ENCODE measurements at regions not wholly inside any gene's neighbourhood (a gene's known extent, or its start where the extent isn't known, plus 50 kb on each side); places are given as distances from the start of the nearest gene placed in this dataset.

GRCh38 chr2:18105929-18106328, 227.5 kb downstream of the KCNS3 start:
- Histone ChIP-seq H3K4me3 (no peak overlapping the region), H3K27ac (no peak overlapping the region), H3K27me3 (replicated peaks in 1 of 7) (no peaks in the 10 kb centered on the region), H3K4me1 (no peaks in the 10 kb centered on the region), H3K36me3 (no peaks in the 10 kb centered on the region), H3K9me3 (no peaks in the 10 kb centered on the region)
- TF ChIP-seq POLR2AphosphoS5 (IDR thresholded peaks at IDR 0.05) (no peak), POLR2A (IDR thresholded peaks at IDR 0.05) (no peak), CTCF (IDR thresholded peaks at IDR 0.05 in 8 of 11, conservative IDR thresholded peaks at IDR 0.05 in 3 of 11) (no peak)
- DNase-seq, result no peak
- 56 to 81% (median 70%) methylated on average over 1 of the region's 1 CpG for WGBS, 5 donors
- intact Hi-C loops (cut with DNase I; ENCODE audit: low total_unique reads), result no loop called here

GRCh38 chr2:18104595-18105224, 226.2 kb downstream of the KCNS3 start:
- DNase-seq, result no peak
- Histone ChIP-seq H3K9me3 (no peaks in the 10 kb centered on the region), H3K27ac (no peak overlapping the region), H3K4me3 (no peak overlapping the region), H3K36me3 (no peaks in the 10 kb centered on the region), H3K27me3 (replicated peaks in 1 of 7) (no peaks in the 10 kb centered on the region), H3K4me1 (no peaks in the 10 kb centered on the region)
- intact Hi-C loops (cut with DNase I; ENCODE audit: low total_unique reads), result no loop called here
- TF ChIP-seq POLR2AphosphoS5 (IDR thresholded peaks at IDR 0.05), result no peak
- no peak for TF ChIP-seq CTCF (IDR thresholded peaks at IDR 0.05 in 8 of 11, conservative IDR thresholded peaks at IDR 0.05 in 3 of 11)
- TF ChIP-seq POLR2A (IDR thresholded peaks at IDR 0.05), result no peak
- WGBS, 5 donors, result 62 to 78% (median 76%) methylated on average over 5 of the region's 5 CpGs

GRCh38 chr2:18096836-18097405, 218.5 kb downstream of the KCNS3 start:
- intact Hi-C loops (cut with DNase I; ENCODE audit: low total_unique reads), result no loop called here

More at GRCh38 chr2:18096836-18097405, 218.5 kb downstream of the KCNS3 start:
- no peak for DNase-seq
- WGBS, 5 donors, result 91 to 96% (median 91%) methylated on average over 4 of the region's 4 CpGs
- Histone ChIP-seq H3K4me1 (no peaks in the 10 kb centered on the region), H3K27ac (no peak overlapping the region), H3K36me3 (no peaks in the 10 kb centered on the region), H3K9me3 (no peaks in the 10 kb centered on the region), H3K4me3 (no peak overlapping the region), H3K27me3 (replicated peaks in 1 of 7) (no peaks in the 10 kb centered on the region)
- TF ChIP-seq POLR2A (IDR thresholded peaks at IDR 0.05) (no peak), CTCF (IDR thresholded peaks at IDR 0.05 in 8 of 11, conservative IDR thresholded peaks at IDR 0.05 in 3 of 11) (no peak), POLR2AphosphoS5 (IDR thresholded peaks at IDR 0.05) (no peak)

All from spleen (tissue), 11 donors.